G401 (cell line): ENCODE measurements at regions not wholly inside any gene's neighbourhood (a gene's known extent, or its start where the extent isn't known, plus 50 kb on each side); places are given as distances from the start of the nearest gene placed in this dataset.
"Not testable (repeated sequence)": the region's sequence is repeated elsewhere in the genome, so short reads cannot be mapped to it uniquely, and the experiment has no call there.

Experiments used
- DNase-seq: peaks from one replicate; pipeline ENCODE4 v3.0.0-alpha.2; 2015; ENCODE audit warnings: low spot score
- in situ Hi-C: cut with HindIII; loops from 2 replicates; pipeline ENCODE4 v1.10.0; 2016; ENCODE audit warnings: low sequenced_read_pairs, mixed read lengths

- in situ Hi-C loops: no loop called here
- DNase-seq: no peak
Observed at GRCh38 chr6:15943423-15943822, 185.5 kb upstream of the MYLIP start.

GRCh38 chr6:15941168-15941567 lies 187.7 kb upstream of the MYLIP start:
- in situ Hi-C loops: no loop called here
- DNase-seq: no peak

- DNase-seq: no peak
- in situ Hi-C loops: no loop called here
Observed at GRCh38 chr6:15938107-15938506, 190.8 kb upstream of the MYLIP start.

- no peak for DNase-seq
- in situ Hi-C loops: no loop called here
Observed at GRCh38 chr6:15937602-15938001, 191.3 kb upstream of the MYLIP start.

- no peak for DNase-seq
- in situ Hi-C loops: no loop called here
Observed at GRCh38 chr6:15936503-15936902, 192.4 kb upstream of the MYLIP start.

- in situ Hi-C loops: no loop called here
- no peak for DNase-seq
Observed at GRCh38 chr6:15935661-15936060, 193.2 kb upstream of the MYLIP start.

- DNase-seq, in situ Hi-C loops: not testable (repeated sequence)
Observed at GRCh38 chr6:15931697-15932096, 197.2 kb upstream of the MYLIP start.

GRCh38 chr6:15930207-15930606 lies 198.7 kb upstream of the MYLIP start:
- in situ Hi-C loops: no loop called here
- no peak for DNase-seq

- DNase-seq: no peak
- in situ Hi-C loops: no loop called here
Observed at GRCh38 chr6:15929685-15930084, 199.2 kb upstream of the MYLIP start.

- in situ Hi-C loops: no loop called here
- no peak for DNase-seq
Observed at GRCh38 chr6:15927531-15928225, 201.2 kb upstream of the MYLIP start.

GRCh38 chr6:15926256-15926655 lies 202.6 kb upstream of the MYLIP start:
- DNase-seq: peak; percentile 16

GRCh38 chr6:15924893-15925292 lies 204.0 kb upstream of the MYLIP start:
- DNase-seq: no peak
- in situ Hi-C loops: no loop called here

More at GRCh38 chr6:15926256-15926655, 202.6 kb upstream of the MYLIP start:
- in situ Hi-C loops: no loop called here

- in situ Hi-C loops: no loop called here
- DNase-seq: no peak
Observed at GRCh38 chr6:15922510-15923250, 206.2 kb upstream of the MYLIP start.

GRCh38 chr6:15921243-15921642 lies 207.6 kb upstream of the MYLIP start:
- in situ Hi-C loops: no loop called here
- no peak for DNase-seq

- DNase-seq: peak; percentile 49
- in situ Hi-C loops: no loop called here
Observed at GRCh38 chr6:15916581-15916980, 212.3 kb upstream of the MYLIP start.

GRCh38 chr6:15915508-15916178 lies 213.2 kb upstream of the MYLIP start:
- in situ Hi-C loops: no loop called here
- no peak for DNase-seq

- DNase-seq: no peak
- in situ Hi-C loops: no loop called here
Observed at GRCh38 chr6:15914553-15914952, 214.3 kb upstream of the MYLIP start.

GRCh38 chr6:15913573-15913972 lies 215.3 kb upstream of the MYLIP start:
- no peak for DNase-seq
- in situ Hi-C loops: no loop called here

GRCh38 chr6:15912505-15913400 lies 216.1 kb upstream of the MYLIP start:
- in situ Hi-C loops: no loop called here
- DNase-seq: no peak
